HG03095 (cell line): ENCODE measurements at regions not wholly inside any gene's neighbourhood (a gene's known extent, or its start where the extent isn't known, plus 50 kb on each side); places are given as distances from the start of the nearest gene placed in this dataset.

Source experiments
- ATAC-seq: cut with Tn5 transposase; IDR thresholded peaks from one replicate; pipeline ENCODE4 v1.9.1; 2021; ENCODE audit warnings: moderate library complexity; ENCODE audit not compliant: unreplicated experiment

- no peak for ATAC-seq
Observed at GRCh38 chr6:62345446-62345845, 59.4 kb upstream of the KHDRBS2 start.

- ATAC-seq, result no peak
Observed at GRCh38 chr6:62344850-62345249, 58.8 kb upstream of the KHDRBS2 start.

- no peak for ATAC-seq
Observed at GRCh38 chr6:62338477-62338876, 52.5 kb upstream of the KHDRBS2 start.
